Kidney (tissue), 13 donors: ENCODE measurements at regions not wholly inside any gene's neighbourhood (a gene's known extent, or its start where the extent isn't known, plus 50 kb on each side); places are given as distances from the start of the nearest gene placed in this dataset.

Source experiments
- DNase-seq, 5 donors: peaks; one replicate each; pipeline ENCODE4 v3.0.0-alpha.2; 2013 to 2020
- FAIRE-seq: peaks from 2 replicates; lab custom pipeline; 2012; peaks lifted over from hg19 to GRCh38; lab: Jason Lieb, UNC
- H3K27ac ChIP-seq, 2 donors: one replicate each; pipeline ENCODE4 v1.7.0; 2013; ENCODE audit warnings: low read depth in 2 of 2, low read length in 2 of 2, inconsistent platforms in 1 of 2
- H3K27me3 ChIP-seq: one replicate; pipeline ENCODE4 v1.7.1; 2013; ENCODE audit warnings: low read length, inconsistent platforms; ENCODE audit not compliant: control insufficient read depth, insufficient read depth
- H3K36me3 ChIP-seq, 3 donors: one replicate each; pipeline versions ENCODE4 v1.7.0 to v1.7.1; 2013; ENCODE audit warnings: low read length in 3 of 3, control low read depth in 1 of 3, inconsistent platforms in 1 of 3; ENCODE audit not compliant: insufficient read depth in 3 of 3, control insufficient read depth in 2 of 3
- H3K4me1 ChIP-seq, 3 donors: one replicate each; pipeline versions ENCODE4 v1.7.0 to v1.7.1; 2013; ENCODE audit warnings: low read length in 3 of 3, inconsistent platforms in 1 of 3, low read depth in 1 of 3; ENCODE audit not compliant: control insufficient read depth in 2 of 3, insufficient read depth in 2 of 3
- H3K4me3 ChIP-seq, 3 donors: one replicate each; pipeline versions ENCODE4 v1.7.0 to v1.8.1; 2013; ENCODE audit warnings: low read length in 3 of 3, control low read depth in 1 of 3, inconsistent platforms in 1 of 3
- H3K9ac ChIP-seq, 3 donors: one replicate each; pipeline versions ENCODE4 v1.7.0 to v1.7.1; 2013; ENCODE audit warnings: low read length in 3 of 3, control low read depth in 1 of 3, inconsistent platforms in 1 of 3
- H3K9me3 ChIP-seq, 3 donors: one replicate each; pipeline versions ENCODE4 v1.7.0 to v1.7.1; 2013; ENCODE audit warnings: low read length in 3 of 3, control low read depth in 1 of 3, inconsistent platforms in 1 of 3; ENCODE audit not compliant: control insufficient read depth in 2 of 3, insufficient read depth in 1 of 3
- CTCF ChIP-seq: IDR thresholded peaks from 3 replicates; pipeline ENCODE4 v1.5.1; 2012; ENCODE audit warnings: mild to moderate bottlenecking, moderate library complexity, borderline replicate concordance; ENCODE audit not compliant: insufficient read depth; ENCODE audit errors: extremely low read depth
- intact Hi-C: fragments of 100-400 bp; cut with DNase I; formaldehyde crosslinking; loops from one replicate; pipeline ENCODE4 v1.11.1; 2022
- donor health status: control.
- donor health status: control.
- donor health status: control.
- donor health status: control.
- donor health status: control.
- donor health status: DM: yes; HTN: yes; CAD: no.
- donor health status: Normal renal cell carcinoma (clear cell type).

- intact Hi-C loops, result no loop called here
- TF ChIP-seq CTCF, result no peak
Observed at GRCh38 chr13:84925443-84925842, 873.8 kb downstream of the SLITRK6 start.

GRCh38 chr13:84923831-84924230 is 875.4 kb downstream of the SLITRK6 start:
- no peak overlapping the region for H3K4me3 ChIP-seq
- intact Hi-C loops, result no loop called here
- no peaks in the 10 kb centered on the region for H3K27me3 ChIP-seq
- H3K4me1 ChIP-seq, result no peaks in the 10 kb centered on the region
- DNase-seq, result peak in 2 of 5 donors; percentile 43 to 71
- no peak overlapping the region for H3K9ac ChIP-seq
- no peaks in the 10 kb centered on the region for H3K36me3 ChIP-seq
- no peak for FAIRE-seq
- no peaks in the 10 kb centered on the region for H3K9me3 ChIP-seq
- H3K27ac ChIP-seq, result no peak overlapping the region
- no peak for TF ChIP-seq CTCF

More at GRCh38 chr13:84925443-84925842, 873.8 kb downstream of the SLITRK6 start:
- Histone ChIP-seq H3K9me3 (no peaks in the 10 kb centered on the region), H3K4me1 (no peaks in the 10 kb centered on the region), H3K27ac (no peak overlapping the region), H3K9ac (no peak overlapping the region), H3K36me3 (no peaks in the 10 kb centered on the region), H3K4me3 (no peak overlapping the region), H3K27me3 (no peaks in the 10 kb centered on the region)
- no peak for FAIRE-seq
- no peak for DNase-seq

- TF ChIP-seq CTCF, result no peak
- Histone ChIP-seq H3K4me3 (no peak overlapping the region), H3K27me3 (no peaks in the 10 kb centered on the region), H3K9me3 (no peaks in the 10 kb centered on the region), H3K9ac (no peak overlapping the region), H3K4me1 (peaks cover 0 to 2% (median 0%) of the 10 kb centered on the region in 3 donors), H3K27ac (no peak overlapping the region), H3K36me3 (no peaks in the 10 kb centered on the region)
- FAIRE-seq (no peak), DNase-seq (peak in 2 of 5 donors; percentile 39 to 72)
- intact Hi-C loops, result no loop called here
Observed at GRCh38 chr13:84917252-84917878, 881.9 kb downstream of the SLITRK6 start.

- Histone ChIP-seq H3K9me3 (no peaks in the 10 kb centered on the region), H3K9ac (no peak overlapping the region), H3K36me3 (no peaks in the 10 kb centered on the region), H3K27me3 (no peaks in the 10 kb centered on the region), H3K27ac (no peak overlapping the region), H3K4me1 (no peaks in the 10 kb centered on the region), H3K4me3 (no peak overlapping the region)
- no peak for TF ChIP-seq CTCF
- DNase-seq (no peak), FAIRE-seq (no peak)
- intact Hi-C loops, result no loop called here
Observed at GRCh38 chr13:84912720-84913119, 886.5 kb downstream of the SLITRK6 start.
